Fibroblast of pulmonary artery (primary cell): ENCODE measurements at regions not wholly inside any gene's neighbourhood (a gene's known extent, or its start where the extent isn't known, plus 50 kb on each side); places are given as distances from the start of the nearest gene placed in this dataset.

Experiments
- DNase-seq: peaks from one replicate; pipeline ENCODE4 v3.0.0-alpha.2; 2010; ENCODE audit warnings: low read depth
- H3K4me3 ChIP-seq: replicated peaks from 2 replicates; pipeline ENCODE4 v1.5.1; 2011; ENCODE audit warnings: low read depth, mild to moderate bottlenecking, control low read depth, low read length, moderate library complexity
- TF ChIP-seq, protein P1 (sequence below): IDR thresholded peaks from 2 replicates; pipeline ENCODE4 v1.5.1; 2011; ENCODE audit warnings: mild to moderate bottlenecking, control low read depth, low read length, inconsistent platforms; ENCODE audit errors: missing control alignments

GRCh38 chr5:2906302-2907090 is 155.0 kb upstream of the IRX2 start:
- DNase-seq = no peak
- TF ChIP-seq, protein P1, sequence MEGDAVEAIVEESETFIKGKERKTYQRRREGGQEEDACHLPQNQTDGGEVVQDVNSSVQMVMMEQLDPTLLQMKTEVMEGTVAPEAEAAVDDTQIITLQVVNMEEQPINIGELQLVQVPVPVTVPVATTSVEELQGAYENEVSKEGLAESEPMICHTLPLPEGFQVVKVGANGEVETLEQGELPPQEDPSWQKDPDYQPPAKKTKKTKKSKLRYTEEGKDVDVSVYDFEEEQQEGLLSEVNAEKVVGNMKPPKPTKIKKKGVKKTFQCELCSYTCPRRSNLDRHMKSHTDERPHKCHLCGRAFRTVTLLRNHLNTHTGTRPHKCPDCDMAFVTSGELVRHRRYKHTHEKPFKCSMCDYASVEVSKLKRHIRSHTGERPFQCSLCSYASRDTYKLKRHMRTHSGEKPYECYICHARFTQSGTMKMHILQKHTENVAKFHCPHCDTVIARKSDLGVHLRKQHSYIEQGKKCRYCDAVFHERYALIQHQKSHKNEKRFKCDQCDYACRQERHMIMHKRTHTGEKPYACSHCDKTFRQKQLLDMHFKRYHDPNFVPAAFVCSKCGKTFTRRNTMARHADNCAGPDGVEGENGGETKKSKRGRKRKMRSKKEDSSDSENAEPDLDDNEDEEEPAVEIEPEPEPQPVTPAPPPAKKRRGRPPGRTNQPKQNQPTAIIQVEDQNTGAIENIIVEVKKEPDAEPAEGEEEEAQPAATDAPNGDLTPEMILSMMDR = no peak
- no peak overlapping the region for H3K4me3 ChIP-seq

DNA sequence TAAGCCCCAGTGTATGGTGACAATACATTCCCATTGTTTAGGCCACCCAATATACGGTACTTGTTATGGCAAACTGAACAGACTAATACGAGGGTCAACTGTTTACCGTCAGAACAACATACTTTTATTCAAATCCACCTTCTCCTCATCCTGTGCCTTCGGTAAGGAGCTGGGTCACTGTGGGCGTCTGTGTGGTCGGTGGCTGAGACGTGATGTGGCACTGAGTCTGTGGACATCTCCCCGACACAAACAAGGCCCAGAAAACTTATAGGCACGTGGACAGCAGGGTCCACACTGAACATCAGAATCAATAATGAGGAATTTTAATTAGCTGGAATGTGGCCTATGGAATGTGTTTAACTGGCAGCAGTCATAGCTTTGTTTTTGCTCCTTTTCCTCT is 154.3 kb upstream of the IRX2 start:
- H3K4me3 ChIP-seq = no peak overlapping the region
- TF ChIP-seq, protein P1 = no peak
- no peak for DNase-seq

DNA sequence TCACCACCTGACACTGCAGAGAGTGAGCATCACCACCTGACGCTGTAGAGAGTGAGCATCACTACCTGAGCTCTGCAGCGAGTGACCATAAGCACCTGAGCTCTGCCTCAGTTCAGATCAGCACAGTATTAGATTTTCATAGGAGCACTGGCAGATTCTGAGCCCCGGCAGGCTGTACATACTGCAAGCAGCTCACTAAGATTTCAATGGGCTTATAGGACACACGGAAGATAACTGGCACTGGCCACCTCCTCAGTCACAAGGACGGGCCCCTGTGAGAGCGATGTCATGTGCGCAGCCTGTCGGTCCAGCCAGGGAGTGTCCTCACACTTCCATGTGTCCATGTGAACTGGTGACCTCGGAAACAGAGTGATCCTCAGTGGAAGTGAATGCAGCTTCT is 153.5 kb upstream of the IRX2 start:
- DNase-seq = no peak
- TF ChIP-seq, protein P1 = no peak
- H3K4me3 ChIP-seq = no peak overlapping the region

DNA sequence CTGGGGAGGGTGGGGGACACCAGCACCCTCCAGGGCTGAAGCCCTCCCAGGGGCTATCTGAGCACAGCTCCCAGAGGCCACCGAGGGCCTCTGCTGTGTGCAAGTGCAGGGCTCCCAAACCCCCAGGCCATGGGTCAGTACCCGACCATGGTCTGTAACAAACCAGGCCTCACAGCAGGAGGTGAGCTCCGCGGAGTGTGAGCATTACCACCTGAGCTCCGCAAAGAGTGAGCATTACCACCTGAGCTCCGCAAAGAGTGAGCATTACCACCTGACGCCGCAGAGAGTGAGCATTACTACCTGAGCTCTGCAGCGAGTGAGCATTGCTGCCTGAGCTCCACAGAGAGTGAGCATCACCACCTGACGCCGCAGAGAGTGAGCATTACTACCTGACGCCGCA is 152.9 kb upstream of the IRX2 start:
- no peak for DNase-seq
- no peak overlapping the region for H3K4me3 ChIP-seq

DNA sequence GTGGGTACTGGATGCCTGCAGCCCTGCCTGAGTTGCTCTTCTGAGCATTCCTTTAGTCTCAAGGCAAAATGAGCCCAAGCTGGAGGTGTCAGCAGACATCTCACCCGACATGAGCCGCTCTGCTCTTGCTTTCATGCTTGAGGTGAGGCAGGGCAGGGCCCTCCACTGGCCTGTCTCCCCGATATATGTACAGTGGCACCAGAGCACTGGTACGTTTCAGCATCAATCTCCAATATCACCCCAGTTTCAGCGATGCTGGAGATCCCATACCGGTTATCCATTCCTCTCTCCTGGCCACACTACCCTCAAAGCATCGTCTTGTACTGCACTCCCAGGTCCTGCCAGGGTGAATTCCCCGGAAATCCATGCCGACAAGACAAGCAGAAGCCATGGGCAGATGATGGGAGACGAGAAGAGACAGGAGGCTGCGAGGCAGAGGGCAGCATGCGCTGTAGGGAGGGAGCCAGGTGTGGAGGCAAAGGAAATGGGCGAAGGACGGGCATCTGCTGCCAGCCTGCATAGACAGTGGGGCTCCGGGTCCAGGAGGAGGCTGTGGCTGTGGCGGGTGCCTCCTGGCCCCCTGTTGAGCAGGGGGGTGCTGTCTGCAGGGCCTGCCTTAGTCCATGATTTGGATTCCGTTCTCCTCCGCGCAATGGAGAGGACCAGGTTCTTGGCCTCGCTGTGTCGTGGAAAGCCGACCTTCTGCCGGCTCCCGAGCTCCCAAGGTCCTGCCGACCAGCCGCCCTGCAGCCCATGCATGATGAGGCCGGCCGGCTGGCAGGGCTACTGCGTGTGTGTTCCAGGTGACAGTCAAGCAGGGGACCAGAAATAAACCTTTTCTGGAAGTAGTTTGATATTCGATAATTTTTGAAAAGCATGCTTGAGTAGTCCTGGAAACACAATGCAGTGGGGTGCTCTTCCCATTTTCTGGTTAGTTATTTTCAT is 152.2 kb upstream of the IRX2 start:
- H3K4me3 ChIP-seq = no peak overlapping the region
- TF ChIP-seq, protein P1 = no peak
- DNase-seq = no peak

More for the DNA sequence above, 152.9 kb upstream of the IRX2 start:
- TF ChIP-seq, protein P1 = no peak

DNA sequence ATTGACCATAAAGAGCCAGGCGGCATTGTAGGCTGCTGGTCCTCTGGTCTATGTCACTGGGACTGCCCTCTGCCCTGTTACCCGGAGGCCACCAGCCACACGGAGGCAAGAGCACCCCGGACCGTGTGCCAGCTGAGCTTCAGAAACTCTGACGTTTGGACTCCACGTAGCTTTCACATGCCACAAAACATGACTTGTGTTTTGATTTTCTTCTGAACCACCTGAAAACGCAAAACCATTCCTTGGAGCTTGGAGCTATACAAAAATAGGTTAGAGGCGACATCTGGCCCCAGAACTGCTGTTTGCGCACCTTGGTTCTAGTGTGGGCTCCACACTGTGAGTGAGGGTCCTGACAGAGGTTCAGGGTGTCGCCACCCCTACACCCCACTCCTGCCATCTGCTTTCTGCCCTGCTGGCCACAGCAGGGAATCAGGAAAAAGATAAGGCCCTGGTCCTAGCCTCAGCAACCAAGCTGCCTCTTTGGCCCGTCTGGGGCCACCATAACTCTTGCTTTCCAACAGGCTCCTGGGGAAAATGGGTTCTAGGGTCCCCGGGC is 151.3 kb upstream of the IRX2 start:
- TF ChIP-seq, protein P1 = no peak
- DNase-seq = no peak
- H3K4me3 ChIP-seq = no peak overlapping the region
